ENCODE measurements at regions not wholly inside any gene's neighbourhood (a gene's known extent, or its start where the extent isn't known, plus 50 kb on each side); places are given as distances from the start of the nearest gene placed in this dataset.

DNA sequence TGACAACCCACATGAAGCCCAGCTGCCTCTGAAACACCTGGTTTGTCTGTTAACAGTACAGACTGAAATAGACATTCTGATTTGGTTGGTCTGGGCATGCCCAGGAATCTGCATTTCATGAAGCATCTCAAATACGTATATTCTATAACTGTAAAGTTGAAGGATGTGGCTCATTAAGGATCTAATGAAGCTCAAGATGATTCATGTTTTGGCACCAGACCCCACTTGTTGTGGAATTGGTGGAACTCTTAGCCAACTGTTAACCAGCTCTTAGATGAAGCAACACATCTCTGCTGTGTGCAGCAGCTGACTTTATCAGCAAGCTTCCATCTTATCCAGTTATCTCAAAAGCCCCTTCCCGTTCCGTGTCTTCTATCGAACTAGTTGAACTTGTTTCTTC lies 232.2 kb downstream of the INSC start:
- TF ChIP-seq POLR2A (IDR thresholded peaks at IDR 0.05) = no peak
- TF ChIP-seq, protein P1, sequence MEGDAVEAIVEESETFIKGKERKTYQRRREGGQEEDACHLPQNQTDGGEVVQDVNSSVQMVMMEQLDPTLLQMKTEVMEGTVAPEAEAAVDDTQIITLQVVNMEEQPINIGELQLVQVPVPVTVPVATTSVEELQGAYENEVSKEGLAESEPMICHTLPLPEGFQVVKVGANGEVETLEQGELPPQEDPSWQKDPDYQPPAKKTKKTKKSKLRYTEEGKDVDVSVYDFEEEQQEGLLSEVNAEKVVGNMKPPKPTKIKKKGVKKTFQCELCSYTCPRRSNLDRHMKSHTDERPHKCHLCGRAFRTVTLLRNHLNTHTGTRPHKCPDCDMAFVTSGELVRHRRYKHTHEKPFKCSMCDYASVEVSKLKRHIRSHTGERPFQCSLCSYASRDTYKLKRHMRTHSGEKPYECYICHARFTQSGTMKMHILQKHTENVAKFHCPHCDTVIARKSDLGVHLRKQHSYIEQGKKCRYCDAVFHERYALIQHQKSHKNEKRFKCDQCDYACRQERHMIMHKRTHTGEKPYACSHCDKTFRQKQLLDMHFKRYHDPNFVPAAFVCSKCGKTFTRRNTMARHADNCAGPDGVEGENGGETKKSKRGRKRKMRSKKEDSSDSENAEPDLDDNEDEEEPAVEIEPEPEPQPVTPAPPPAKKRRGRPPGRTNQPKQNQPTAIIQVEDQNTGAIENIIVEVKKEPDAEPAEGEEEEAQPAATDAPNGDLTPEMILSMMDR (IDR thresholded peaks at IDR 0.05) = no peak
